Pancreas (tissue), 10 donors: ENCODE measurements at regions not wholly inside any gene's neighbourhood (a gene's known extent, or its start where the extent isn't known, plus 50 kb on each side); places are given as distances from the start of the nearest gene placed in this dataset.

ENCODE experiments used
- ATAC-seq, 4 donors: fragments of 200-7000 bp; cut with Tn5 transposase; one replicate each; pipeline versions ENCODE4 v1.8.0 to v1.9.1; 2020; ENCODE audit warnings: mild to moderate bottlenecking in 4 of 4, moderate library complexity in 4 of 4
- DNase-seq, 6 donors: peaks; one replicate each; pipeline ENCODE4 v3.0.0-alpha.2; 2020
- FAIRE-seq: peaks from 2 replicates; lab custom pipeline; 2012; peaks lifted over from hg19 to GRCh38; lab: Jason Lieb, UNC
- H3K27ac ChIP-seq, 4 donors: fragments of 200-600 bp; sonication (generic); 1 replicate in 3 of 4; 2 replicates in 1 of 4; pipeline versions ENCODE4 v1.5.0 to v1.8.0; 2020
- H3K27me3 ChIP-seq, 4 donors: fragments of 200-600 bp; one replicate each; pipeline ENCODE4 v1.8.0; 2021
- H3K36me3 ChIP-seq, 3 donors: fragments of 200-600 bp; sonication (generic) in 1 of 3; one replicate each; pipeline versions ENCODE4 v1.5.0 to v1.8.0; 2020 to 2021
- H3K4me1 ChIP-seq, 3 donors: fragments of 200-600 bp; one replicate each; pipeline ENCODE4 v1.8.0; 2021
- H3K4me3 ChIP-seq, 4 donors: fragments of 200-600 bp; sonication (generic) in 2 of 4; one replicate each; pipeline versions ENCODE4 v1.5.0 to v1.8.0; 2020 to 2021
- H3K9me3 ChIP-seq, 4 donors: fragments of 200-600 bp; one replicate each; pipeline ENCODE4 v1.8.0; 2021
- WGBS, 2 donors: extraction: QIAGEN DNeasy Blood & Tissue Kit; methylation state at CpG; one replicate each; pipeline ENCODE4 v1.1.7; 2013; 5-methylcytosine and 5-hydroxymethylcytosine counted together
- intact Hi-C, 3 donors: fragments of 100-400 bp; cut with DNase I; formaldehyde crosslinking; loops; one replicate each; pipeline versions ENCODE4 v1.11.1 to v1.14.2; 2022
- TF ChIP-seq, protein P1 (sequence below), 4 donors: fragments of 200-600 bp; sonication (generic) in 3 of 4; IDR thresholded peaks; one replicate each; pipeline versions ENCODE4 v1.5.0 to v1.8.0; 2021; ENCODE audit warnings: antibody characterized with exemption in 4 of 4
- donor health status: healthy with polysubstance abuse.
- donor health status: DM: no; HTN: no; CAD: no; lungs with moderate emphysema.
- donor health status: DM: no; HTN: no; CAD: no.
- donor health status: control.
- donor health status: control.
- donor health status: Bipolar disorder and iron deficiency.
- donor health status: DM: yes; HTN: yes; CAD: no.
- donor health status: DM: no; HTN: no; CAD: no.
- donor health status: DM: no; HTN: no; CAD: no.
- donor health status: DM: yes; HTN: yes; CAD: no.

DNA sequence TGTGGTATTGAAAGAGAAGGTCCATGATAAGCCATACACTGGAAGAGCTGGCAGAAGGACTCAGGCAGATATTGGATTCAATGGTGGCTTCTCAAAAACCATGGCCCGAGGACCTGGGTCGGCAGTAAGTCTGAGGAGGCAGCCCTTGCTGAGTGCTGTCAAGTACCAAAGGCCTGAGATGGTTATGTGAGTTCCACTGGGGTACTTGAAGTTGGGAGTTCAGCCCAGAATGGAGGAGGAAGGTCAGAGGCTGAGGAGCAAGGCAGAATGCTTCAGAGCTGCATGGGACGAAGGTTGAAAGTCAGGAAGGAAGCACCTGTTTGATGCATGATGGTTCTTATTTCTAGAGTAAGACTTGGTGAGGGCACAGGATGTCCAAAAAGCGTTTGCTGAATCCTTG is 194.9 kb downstream of the DIRAS2 start:
- DNase-seq = no peak
- no peaks in the 10 kb centered on the region for H3K4me1 ChIP-seq
- no peaks in the 10 kb centered on the region for H3K9me3 ChIP-seq
- H3K27ac ChIP-seq = no peak overlapping the region
- H3K36me3 ChIP-seq = no peaks in the 10 kb centered on the region
- no peaks in the 10 kb centered on the region for H3K27me3 ChIP-seq
- TF ChIP-seq, protein P1, sequence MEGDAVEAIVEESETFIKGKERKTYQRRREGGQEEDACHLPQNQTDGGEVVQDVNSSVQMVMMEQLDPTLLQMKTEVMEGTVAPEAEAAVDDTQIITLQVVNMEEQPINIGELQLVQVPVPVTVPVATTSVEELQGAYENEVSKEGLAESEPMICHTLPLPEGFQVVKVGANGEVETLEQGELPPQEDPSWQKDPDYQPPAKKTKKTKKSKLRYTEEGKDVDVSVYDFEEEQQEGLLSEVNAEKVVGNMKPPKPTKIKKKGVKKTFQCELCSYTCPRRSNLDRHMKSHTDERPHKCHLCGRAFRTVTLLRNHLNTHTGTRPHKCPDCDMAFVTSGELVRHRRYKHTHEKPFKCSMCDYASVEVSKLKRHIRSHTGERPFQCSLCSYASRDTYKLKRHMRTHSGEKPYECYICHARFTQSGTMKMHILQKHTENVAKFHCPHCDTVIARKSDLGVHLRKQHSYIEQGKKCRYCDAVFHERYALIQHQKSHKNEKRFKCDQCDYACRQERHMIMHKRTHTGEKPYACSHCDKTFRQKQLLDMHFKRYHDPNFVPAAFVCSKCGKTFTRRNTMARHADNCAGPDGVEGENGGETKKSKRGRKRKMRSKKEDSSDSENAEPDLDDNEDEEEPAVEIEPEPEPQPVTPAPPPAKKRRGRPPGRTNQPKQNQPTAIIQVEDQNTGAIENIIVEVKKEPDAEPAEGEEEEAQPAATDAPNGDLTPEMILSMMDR (IDR thresholded peaks at IDR 0.05) = no peak
- WGBS, 2 donors = 74 to 83% methylated on average over 4 of the region's 4 CpGs
- H3K4me3 ChIP-seq = no peak overlapping the region
- no peak for ATAC-seq
- intact Hi-C loops = no loop called here
- no peak for FAIRE-seq

DNA sequence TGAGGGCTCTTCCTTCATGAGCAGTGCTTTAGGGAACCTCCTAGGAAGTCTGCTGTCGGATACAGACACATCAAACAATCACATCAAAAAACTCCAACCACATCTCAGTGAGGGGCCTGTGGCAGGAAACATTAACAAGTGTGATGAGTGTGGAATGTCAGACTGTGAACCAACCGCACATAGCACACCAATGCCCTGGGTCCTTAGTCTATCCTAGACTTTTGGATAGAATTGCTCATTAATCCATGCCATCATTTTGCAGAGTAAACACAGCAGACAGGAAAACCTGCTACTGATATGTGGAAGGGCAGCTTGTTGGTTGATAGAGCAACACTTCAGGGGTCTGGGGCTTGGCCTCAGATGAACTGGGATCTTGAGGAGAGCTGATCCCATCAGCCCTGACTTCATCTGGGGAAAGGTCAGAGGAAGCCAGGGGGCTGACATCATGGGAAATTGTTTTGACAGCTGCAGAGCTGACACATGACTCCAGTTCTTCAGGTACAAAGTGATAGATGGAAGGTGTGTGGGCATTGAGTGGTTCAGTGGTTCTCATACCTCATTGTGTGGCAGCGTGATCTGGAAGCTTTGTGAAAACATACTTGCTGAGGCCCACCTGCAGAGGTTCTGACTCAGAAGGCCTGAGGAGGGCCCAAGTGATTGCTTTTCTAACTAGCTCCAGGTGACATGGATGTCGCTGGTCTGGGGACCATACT is 193.3 kb downstream of the DIRAS2 start:
- no peak for DNase-seq
- no peak overlapping the region for H3K27ac ChIP-seq
- TF ChIP-seq, protein P1 (IDR thresholded peaks at IDR 0.05) = no peak
- intact Hi-C loops = no loop called here
- ATAC-seq = no peak
- no peak for FAIRE-seq
- H3K27me3 ChIP-seq = no peaks in the 10 kb centered on the region
- no peaks in the 10 kb centered on the region for H3K9me3 ChIP-seq
- no peaks in the 10 kb centered on the region for H3K36me3 ChIP-seq
- no peaks in the 10 kb centered on the region for H3K4me1 ChIP-seq
- H3K4me3 ChIP-seq = no peak overlapping the region
- 64 to 65% methylated on average over 4 of the region's 4 CpGs for WGBS, 2 donors

DNA sequence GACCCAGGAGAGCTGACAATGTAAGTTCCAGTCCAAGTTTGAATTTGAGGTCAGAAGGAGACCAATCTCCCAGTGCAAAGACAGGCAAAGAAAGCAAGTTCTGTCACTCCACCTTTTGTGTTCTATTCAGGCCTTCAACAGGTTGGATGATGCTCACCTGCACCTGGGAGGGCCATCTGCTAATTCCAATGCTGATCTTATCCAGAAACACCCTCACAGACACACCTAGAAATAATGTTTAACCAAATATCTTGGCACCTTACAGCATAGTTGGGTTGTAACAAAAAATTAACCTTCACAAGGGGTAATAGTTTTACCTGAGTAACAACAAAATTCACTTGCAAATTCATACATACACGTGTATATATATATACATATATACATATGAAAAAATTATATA is 190.8 kb downstream of the DIRAS2 start:
- no peaks in the 10 kb centered on the region for H3K36me3 ChIP-seq
- intact Hi-C loops = no loop called here
- H3K27ac ChIP-seq = peak overlapping the region in 2 of 4 donors; percentile 28 to 39
- FAIRE-seq (no peak), DNase-seq (no peak), ATAC-seq (peak in 3 of 4 donors; percentile 51 to 62 (median 56))
- WGBS, 2 donors = 0% methylated on average over 1 of the region's 1 CpG
- H3K4me1 ChIP-seq = no peaks in the 10 kb centered on the region
- no peak overlapping the region for H3K4me3 ChIP-seq
- no peaks in the 10 kb centered on the region for H3K27me3 ChIP-seq
- no peaks in the 10 kb centered on the region for H3K9me3 ChIP-seq
- TF ChIP-seq, protein P1 (IDR thresholded peaks at IDR 0.05) = no peak

DNA sequence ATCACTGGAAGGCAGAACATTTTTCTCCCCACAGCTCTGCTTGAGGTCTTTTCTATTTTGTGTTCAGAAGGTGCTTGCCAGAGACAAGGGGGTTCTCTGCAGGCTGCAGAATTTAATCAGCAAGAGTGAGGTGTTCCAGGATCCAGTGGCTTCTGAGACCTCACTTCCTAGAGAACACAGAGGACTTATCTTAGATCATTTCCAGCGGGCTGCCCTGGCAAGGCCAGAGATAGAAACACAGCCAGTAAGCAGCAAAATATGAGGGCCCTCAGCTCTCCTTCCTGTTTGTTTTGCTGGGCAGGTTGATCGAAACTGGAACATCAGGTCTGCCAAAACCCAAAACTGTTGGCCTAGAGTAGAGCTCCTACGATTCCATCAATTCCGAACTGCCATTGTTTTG is 187.3 kb downstream of the DIRAS2 start:
- DNase-seq = no peak
- Histone ChIP-seq H3K27ac (no peak overlapping the region), H3K27me3 (no peaks in the 10 kb centered on the region), H3K36me3 (no peaks in the 10 kb centered on the region), H3K4me3 (no peak overlapping the region), H3K4me1 (no peaks in the 10 kb centered on the region), H3K9me3 (no peaks in the 10 kb centered on the region)
- 57 to 63% methylated on average over 4 of the region's 4 CpGs for WGBS, 2 donors
- ATAC-seq = no peak
- no peak for FAIRE-seq
- TF ChIP-seq, protein P1 (IDR thresholded peaks at IDR 0.05) = no peak
- intact Hi-C loops = no loop called here

DNA sequence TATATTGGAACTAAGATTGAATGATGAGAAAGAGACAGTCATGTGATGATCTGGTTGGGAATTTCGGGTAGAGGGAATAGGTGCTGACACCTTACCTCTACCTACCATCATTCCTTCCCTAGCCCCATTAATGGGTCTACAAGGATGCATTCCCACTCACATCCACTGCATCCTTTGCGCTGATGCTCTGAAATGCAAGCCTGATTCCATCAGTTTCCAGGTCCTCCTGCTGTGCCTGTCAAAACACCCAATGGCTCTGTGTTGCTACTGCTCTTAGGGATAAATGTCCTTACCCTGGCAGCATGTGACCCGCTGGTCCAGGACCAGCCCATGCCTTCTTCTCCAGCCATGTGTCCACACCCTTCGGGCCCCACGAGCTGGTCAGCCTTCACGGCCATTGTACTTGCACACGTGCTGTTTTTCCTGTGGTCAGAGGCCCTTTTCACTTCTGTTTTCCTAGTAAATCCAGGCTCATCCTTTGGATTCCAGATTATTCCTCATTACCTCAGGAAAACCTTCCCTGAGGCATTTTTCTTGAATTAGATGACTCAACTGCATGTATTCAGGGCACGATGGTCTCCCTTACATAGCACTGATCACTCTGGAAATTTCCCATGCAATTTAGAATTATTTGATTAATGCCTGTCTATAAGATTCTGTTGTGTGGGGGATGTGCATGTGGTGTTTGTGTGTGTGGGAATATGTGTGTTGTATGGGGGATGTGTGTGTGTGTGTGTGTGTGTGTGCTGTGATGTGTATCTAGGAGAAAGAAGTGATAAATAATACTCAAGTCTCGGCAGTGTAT is 185.0 kb downstream of the DIRAS2 start:
- Histone ChIP-seq H3K9me3 (no peaks in the 10 kb centered on the region), H3K4me3 (no peak overlapping the region), H3K4me1 (no peaks in the 10 kb centered on the region), H3K27ac (no peak overlapping the region), H3K36me3 (no peaks in the 10 kb centered on the region), H3K27me3 (no peaks in the 10 kb centered on the region)
- WGBS, 2 donors = 73 to 77% methylated on average over 9 of the region's 9 CpGs
- FAIRE-seq = no peak
- TF ChIP-seq, protein P1 (IDR thresholded peaks at IDR 0.05) = no peak
- DNase-seq = no peak
- no peak for ATAC-seq
- intact Hi-C loops = no loop called here
